Choroid plexus epithelial cell (primary cell): ENCODE measurements at regions not wholly inside any gene's neighbourhood (a gene's known extent, or its start where the extent isn't known, plus 50 kb on each side); places are given as distances from the start of the nearest gene placed in this dataset.

ENCODE experiments used
- DNase-seq: peaks from one replicate; pipeline ENCODE4 v3.0.0-alpha.2; 2010; ENCODE audit warnings: low read depth
- H3K4me3 ChIP-seq: 2 replicates; pipeline ENCODE4 v1.5.1; 2011; ENCODE audit warnings: low read depth, mild to moderate bottlenecking, control low read depth, low read length, moderate library complexity
- TF ChIP-seq, protein P1 (sequence below): conservative IDR thresholded peaks from 2 replicates; pipeline ENCODE4 v1.5.1; 2011; ENCODE audit warnings: low read depth, mild to moderate bottlenecking, control low read depth, inconsistent platforms, low read length, moderate library complexity

DNA sequence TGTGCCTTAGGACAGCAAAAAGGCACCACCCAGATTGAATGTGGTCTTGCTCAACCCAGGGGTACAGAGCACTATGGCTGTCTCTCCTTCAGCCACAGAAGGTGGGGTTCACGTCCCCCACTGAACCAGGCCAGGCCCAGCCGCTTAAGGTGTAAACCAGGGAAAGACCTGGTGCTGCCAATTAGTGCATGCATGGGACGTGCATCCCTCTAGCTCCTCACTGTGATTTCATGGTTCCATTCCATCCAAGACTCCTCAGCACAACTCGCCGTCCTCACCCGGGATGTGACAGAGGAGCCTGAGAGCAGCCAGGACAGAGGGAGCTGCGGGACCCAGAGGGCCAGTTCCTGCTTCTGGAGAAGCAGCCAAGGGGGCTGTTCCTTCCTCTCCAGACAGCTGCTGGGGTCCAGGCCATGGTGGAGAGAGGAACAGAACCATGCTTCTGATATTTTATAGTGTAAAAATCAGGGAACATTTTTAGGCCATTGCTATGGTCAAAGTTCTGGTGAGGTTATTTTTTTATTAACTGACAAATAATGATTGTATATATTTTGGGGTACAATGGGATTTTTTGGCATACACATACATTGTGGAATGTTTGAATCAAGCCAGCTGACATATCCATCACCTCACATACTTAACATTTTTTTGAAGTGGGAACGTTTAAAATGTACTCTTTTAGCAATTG, 492.2 kb upstream of the B3GAT1 start:
- TF ChIP-seq, protein P1, sequence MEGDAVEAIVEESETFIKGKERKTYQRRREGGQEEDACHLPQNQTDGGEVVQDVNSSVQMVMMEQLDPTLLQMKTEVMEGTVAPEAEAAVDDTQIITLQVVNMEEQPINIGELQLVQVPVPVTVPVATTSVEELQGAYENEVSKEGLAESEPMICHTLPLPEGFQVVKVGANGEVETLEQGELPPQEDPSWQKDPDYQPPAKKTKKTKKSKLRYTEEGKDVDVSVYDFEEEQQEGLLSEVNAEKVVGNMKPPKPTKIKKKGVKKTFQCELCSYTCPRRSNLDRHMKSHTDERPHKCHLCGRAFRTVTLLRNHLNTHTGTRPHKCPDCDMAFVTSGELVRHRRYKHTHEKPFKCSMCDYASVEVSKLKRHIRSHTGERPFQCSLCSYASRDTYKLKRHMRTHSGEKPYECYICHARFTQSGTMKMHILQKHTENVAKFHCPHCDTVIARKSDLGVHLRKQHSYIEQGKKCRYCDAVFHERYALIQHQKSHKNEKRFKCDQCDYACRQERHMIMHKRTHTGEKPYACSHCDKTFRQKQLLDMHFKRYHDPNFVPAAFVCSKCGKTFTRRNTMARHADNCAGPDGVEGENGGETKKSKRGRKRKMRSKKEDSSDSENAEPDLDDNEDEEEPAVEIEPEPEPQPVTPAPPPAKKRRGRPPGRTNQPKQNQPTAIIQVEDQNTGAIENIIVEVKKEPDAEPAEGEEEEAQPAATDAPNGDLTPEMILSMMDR: no peak
- H3K4me3 ChIP-seq: no peak overlapping the region
- DNase-seq: no peak

DNA sequence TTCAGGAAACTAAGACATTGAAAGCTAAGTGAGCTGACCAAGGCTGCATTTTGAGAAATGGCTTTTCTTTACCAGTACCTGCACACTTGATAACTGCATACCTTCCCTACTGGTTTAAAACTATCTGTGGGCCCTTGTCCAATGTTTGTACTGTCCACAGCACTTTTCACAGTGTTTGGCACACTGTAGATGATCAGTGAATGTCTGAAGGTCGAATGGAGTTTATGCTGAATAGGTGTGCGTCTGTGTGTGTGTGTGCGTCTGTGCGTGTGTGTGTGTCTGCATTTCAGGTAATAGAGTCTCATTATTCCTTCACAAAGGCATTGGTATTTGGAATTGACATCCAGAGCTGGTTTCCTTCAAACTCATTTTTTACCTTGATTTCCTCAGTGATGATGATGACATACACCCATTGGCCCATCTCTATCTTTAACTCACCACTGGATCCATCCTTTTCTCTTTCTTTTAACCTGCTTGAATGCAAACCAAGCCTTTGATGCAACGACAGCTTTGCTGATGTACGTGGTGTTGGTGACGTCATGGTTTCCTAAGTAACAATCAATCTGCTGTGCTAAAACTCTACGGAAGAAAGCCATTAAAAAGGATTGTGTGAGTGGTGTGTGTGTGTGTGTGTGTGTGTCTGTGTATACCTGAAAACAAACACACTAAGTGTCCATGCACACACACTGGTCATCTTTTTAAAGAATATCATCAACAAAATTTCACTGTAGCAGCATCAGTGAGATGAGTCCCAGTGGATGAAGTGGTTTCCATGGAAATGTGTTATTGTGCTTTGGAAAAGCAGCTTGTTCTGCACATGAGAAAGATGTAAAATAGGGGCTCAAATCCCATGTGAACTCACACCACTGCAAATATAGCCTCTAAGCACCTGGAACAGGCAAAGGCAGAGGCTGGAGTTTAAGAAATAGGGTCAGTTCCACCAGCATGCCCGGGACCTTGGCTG, 490.2 kb upstream of the B3GAT1 start:
- DNase-seq: no peak
- H3K4me3 ChIP-seq: no peak overlapping the region
- TF ChIP-seq, protein P1: no peak

DNA sequence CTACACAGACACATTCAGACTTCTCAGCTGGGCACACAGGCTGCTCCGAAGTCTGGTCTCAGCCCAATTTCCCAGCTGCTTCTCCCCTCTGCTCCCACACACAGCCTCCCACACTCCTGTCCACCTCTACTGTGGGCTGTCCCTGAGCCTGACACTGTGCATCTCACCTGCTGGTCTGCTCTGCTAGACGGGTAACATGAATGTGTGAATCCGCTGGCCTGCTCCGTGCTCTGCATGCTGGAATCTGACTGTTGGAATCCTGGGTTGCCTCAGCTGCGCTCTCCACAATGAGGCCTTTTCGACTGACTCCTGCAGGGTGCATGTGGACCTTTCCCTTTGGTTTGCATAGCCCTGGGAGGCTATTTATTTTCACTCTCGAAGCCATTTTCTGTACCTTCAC, 489.5 kb upstream of the B3GAT1 start:
- H3K4me3 ChIP-seq: no peak overlapping the region
- TF ChIP-seq, protein P1: no peak
- no peak for DNase-seq

DNA sequence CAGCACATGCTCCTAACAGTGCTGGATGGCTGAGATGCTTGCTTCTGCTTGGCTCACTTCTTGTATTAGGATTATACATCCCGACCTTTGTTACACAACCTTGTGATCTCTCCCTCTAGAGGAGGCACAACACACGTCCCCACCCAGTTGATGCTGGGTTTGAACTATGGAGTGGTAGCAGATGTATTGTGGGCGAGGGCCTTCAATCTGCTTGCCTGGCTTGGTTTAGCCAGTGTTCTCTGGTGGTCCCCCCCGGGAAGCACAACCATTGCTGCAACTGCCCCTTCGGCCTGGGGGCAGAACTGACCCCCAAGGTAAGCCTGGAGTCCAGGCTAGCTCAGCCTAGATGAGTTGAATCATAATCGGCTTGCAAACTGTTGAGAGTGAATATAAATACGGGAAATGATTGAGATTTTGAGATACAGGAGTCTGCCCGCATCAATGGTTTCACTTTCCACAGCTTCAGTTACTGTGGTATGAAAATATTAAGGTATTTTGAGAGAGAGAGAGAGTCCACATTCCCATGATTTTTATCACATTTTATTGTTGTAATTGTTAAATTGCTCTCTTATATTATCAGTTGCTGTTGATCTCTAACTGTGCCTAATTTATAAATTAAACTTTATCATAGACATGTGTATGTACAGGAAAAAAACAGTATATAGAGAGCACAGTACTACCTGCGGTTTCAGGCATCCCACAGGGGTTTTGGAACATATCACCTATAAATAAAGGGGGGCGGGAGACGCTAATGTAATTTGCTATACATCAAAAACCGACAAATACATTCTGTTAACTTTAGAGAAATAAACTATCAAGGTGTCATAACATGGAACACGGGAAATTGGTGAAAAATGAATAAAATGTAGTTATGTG, 482.0 kb upstream of the B3GAT1 start:
- H3K4me3 ChIP-seq: no peak overlapping the region
- no peak for DNase-seq
- TF ChIP-seq, protein P1: no peak

DNA sequence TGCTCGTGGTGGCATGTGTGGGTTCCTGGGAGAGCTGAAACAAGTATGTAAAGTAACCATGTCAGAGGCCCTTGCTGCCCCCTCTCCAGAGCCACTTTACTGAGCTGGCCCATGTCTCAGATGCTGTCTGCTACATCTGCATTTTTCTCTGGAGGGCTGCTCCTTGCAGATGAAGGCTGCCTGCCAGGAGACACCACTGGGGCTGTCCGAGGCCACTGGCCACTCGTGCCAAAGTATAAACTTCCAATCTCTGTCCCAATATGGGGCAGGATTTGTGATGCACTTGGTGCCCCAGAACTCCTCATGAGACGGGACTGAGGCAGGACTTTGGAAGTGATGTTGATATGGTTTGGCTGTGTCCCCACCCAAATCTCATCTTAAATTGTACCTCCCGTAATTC, 478.4 kb upstream of the B3GAT1 start:
- no peak for DNase-seq
- no peak overlapping the region for H3K4me3 ChIP-seq
- TF ChIP-seq, protein P1: no peak

DNA sequence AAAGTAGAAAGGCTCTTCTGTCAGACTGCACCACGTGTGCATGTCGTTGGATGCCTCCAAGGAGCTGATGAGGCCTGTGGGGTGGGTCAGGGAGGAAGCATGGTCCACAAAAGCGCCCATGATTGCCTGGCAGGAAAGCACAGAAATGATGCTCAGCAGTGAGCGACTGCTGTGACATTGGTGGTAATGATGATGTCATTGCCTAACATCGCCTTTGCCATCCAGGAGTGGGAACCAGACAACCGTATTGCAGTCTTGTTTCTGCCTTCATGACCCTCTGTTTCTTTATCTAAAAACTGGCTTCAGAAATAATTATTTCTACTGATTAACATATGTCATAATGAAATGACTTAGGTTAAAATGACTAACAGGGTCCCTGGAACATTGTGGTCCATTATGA, 477.8 kb upstream of the B3GAT1 start:
- no peak for DNase-seq
- no peak overlapping the region for H3K4me3 ChIP-seq
- TF ChIP-seq, protein P1: no peak
